ENCODE measurements at regions not wholly inside any gene's neighbourhood (a gene's known extent, or its start where the extent isn't known, plus 50 kb on each side); places are given as distances from the start of the nearest gene placed in this dataset.

DNA sequence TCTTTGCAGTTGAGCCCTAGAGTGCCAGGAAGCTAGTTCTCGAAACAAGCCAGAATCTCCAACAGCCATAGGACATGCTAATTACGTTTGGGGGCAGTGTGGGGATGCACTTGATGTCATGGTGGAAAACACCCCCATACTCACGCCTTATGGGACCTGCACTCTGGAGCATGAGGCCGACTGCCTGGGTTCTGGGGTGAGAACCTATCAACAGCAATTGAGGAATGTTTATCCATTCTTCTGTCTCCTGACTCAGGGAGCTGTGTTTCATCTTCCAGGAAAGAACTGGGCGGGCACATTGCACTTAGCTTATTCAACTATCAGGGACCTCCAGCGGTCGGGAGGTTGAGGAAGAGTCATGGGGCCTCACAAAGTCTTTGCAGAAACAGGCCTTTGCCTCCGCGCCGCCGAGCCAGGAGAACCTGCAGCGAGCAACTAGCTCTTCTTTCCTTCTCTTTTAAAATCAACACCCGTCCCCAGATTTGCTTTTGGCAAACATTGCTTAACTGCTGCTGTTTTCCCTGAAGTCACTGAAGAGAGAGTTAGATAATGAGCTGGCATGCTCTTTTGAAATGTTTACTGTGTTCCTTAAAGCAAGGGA, 226.1 kb upstream of the DIO3 start (continued):
- TF ChIP-seq NFE2 (CRISPR knock-in tag; IDR thresholded peaks at IDR 0.05) (no peak), AGO1 (IDR thresholded peaks at IDR 0.05; ENCODE audit: low read depth, low read length, poor library complexity, severe bottlenecking) (no peak), JUNB (CRISPR knock-in tag; IDR thresholded peaks at IDR 0.05; ENCODE audit: borderline replicate concordance) (no peak), MAFF (IDR thresholded peaks at IDR 0.05; ENCODE audit: low read depth, low read length) (no peak), HMGA1 (CRISPR knock-in tag; conservative IDR thresholded peaks at IDR 0.05) (no peak), MEF2D (CRISPR knock-in tag; IDR thresholded peaks at IDR 0.05) (0 out of 2 replicates have a peak, but pooled peaks have one; percentile 37), ZNF18 (CRISPR knock-in tag; IDR thresholded peaks at IDR 0.05; ENCODE audit: insufficient replicate concordance) (no peak), PLSCR1 (CRISPR knock-in tag; IDR thresholded peaks at IDR 0.05; ENCODE audit: borderline replicate concordance) (no peak), ZNF263 (CRISPR knock-in tag; IDR thresholded peaks at IDR 0.05) (peak; percentile 14; the same call in 1 of the 2 replicates), SNAI1 (CRISPR knock-in tag; IDR thresholded peaks at IDR 0.05; ENCODE audit: borderline replicate concordance) (no peak), SIN3A (IDR thresholded peaks at IDR 0.05; ENCODE audit: borderline replicate concordance, low read depth, low read length) (no peak), ATF7 (IDR thresholded peaks at IDR 0.05) (no peak), ATF7 (CRISPR knock-in tag; IDR thresholded peaks at IDR 0.05) (no peak), ARNT2 (CRISPR knock-in tag; IDR thresholded peaks at IDR 0.05; ENCODE audit: low read depth) (no peak), MED1 (CRISPR knock-in tag; IDR thresholded peaks at IDR 0.05) (peak; percentile 87), CERS6 (CRISPR knock-in tag; IDR thresholded peaks at IDR 0.05) (no peak), ZNF790 (CRISPR knock-in tag; IDR thresholded peaks at IDR 0.05; ENCODE audit: borderline replicate concordance) (no peak), KMT2B (CRISPR knock-in tag; IDR thresholded peaks at IDR 0.05) (peak; percentile 26; the same call in 1 of the 2 replicates), ZNF335 (CRISPR knock-in tag; IDR thresholded peaks at IDR 0.05) (0 out of 2 replicates have a peak, but pooled peaks have one; percentile 56), CBX5 (CRISPR knock-in tag; IDR thresholded peaks at IDR 0.05; ENCODE audit: borderline replicate concordance) (peak; percentile 13; the same call in 1 of the 2 replicates), MTF1 (CRISPR knock-in tag; IDR thresholded peaks at IDR 0.05) (no peak), BRCA1 (CRISPR knock-in tag; IDR thresholded peaks at IDR 0.05) (no peak), SOX5 (CRISPR knock-in tag; IDR thresholded peaks at IDR 0.05; ENCODE audit: borderline replicate concordance) (peak; percentile 76; the same call in 1 of the 2 replicates), ATF4 (CRISPR knock-in tag; IDR thresholded peaks at IDR 0.05) (0 out of 4 replicates have a peak, but pooled peaks of 1 of the 2 experiments have one; percentile 61), ZBTB42 (CRISPR knock-in tag; IDR thresholded peaks at IDR 0.05) (no peak), ZNF34 (CRISPR knock-in tag; IDR thresholded peaks at IDR 0.05; ENCODE audit: borderline replicate concordance) (no peak)
- TF ChIP-seq, protein P1, sequence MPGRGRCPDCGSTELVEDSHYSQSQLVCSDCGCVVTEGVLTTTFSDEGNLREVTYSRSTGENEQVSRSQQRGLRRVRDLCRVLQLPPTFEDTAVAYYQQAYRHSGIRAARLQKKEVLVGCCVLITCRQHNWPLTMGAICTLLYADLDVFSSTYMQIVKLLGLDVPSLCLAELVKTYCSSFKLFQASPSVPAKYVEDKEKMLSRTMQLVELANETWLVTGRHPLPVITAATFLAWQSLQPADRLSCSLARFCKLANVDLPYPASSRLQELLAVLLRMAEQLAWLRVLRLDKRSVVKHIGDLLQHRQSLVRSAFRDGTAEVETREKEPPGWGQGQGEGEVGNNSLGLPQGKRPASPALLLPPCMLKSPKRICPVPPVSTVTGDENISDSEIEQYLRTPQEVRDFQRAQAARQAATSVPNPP (CRISPR knock-in tag; IDR thresholded peaks at IDR 0.05), result no peak
